ENCODE measurements at regions not wholly inside any gene's neighbourhood (a gene's known extent, or its start where the extent isn't known, plus 50 kb on each side); places are given as distances from the start of the nearest gene placed in this dataset.
"Not testable (repeated sequence)": the region's sequence is repeated elsewhere in the genome, so short reads cannot be mapped to it uniquely, and the experiment has no call there.

DNA sequence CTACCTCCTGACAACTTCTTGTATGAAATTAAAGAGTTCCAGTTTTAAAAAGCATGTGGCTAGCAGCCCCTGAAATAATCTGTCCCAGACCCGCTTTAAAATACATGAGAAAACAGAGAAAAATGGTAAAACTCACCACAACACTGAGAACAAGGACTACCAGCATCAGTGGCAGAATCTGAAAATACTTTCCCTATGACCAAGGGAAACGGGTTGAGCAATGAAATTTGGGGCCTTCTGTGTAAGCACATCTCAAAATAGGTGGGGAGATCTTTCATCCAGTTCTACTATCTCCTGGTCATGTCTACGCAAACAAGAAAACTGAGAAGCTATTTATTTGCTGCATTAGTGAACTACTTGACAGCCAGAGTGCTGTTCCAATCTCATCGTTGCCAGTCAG lies 172.3 kb downstream of the LNPK start:
- DNase-seq (ENCODE audit: low spot score): no peak

GRCh38 chr2:175827856-175828255 lies 174.2 kb downstream of the LNPK start:
- no peak for DNase-seq (ENCODE audit: low spot score)

GRCh38 chr2:175824243-175824642 lies 177.8 kb downstream of the LNPK start:
- DNase-seq (ENCODE audit: low spot score): no peak

DNA sequence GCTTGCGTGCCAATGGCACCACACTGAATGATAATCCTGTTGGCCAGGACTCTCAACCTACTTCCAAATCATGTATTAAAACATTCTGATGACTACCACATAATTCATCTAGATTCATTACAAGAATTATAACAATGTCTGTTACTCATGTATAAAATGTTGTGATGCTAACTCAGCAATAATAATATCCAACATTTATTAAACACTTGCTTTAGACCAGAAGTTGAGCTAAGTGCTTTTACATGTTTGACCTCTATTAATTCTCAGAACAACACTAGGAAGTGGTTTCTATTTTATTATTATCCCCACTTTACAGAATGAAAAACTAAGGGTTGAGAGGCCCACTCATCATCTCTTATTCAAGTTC lies 178.4 kb downstream of the LNPK start:
- DNase-seq (ENCODE audit: low spot score): no peak

GRCh38 chr2:175823002-175823706 lies 178.9 kb downstream of the LNPK start:
- DNase-seq (ENCODE audit: low spot score): no peak

DNA sequence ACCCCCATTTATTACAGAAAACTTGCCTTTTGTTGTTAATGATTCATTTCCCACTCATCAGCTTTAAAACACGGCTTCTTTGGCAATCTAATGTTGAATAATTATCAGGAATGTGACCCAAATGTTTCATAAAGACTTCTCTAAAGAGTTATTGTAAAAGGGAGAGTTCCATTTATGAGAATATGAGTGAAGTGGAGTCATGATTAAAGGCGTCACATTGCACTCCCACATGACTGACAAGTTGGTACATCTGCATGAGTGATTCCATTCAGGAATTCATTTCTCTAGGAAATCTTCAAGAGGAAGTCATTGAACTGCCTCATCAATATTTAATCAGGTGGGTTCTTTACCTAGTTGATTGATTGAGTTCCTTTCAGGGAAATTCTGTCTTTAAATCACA lies 184.8 kb downstream of the LNPK start:
- no peak for DNase-seq (ENCODE audit: low spot score)

GRCh38 chr2:175815537-175815936 lies 186.5 kb downstream of the LNPK start:
- DNase-seq (ENCODE audit: low spot score): no peak

DNA sequence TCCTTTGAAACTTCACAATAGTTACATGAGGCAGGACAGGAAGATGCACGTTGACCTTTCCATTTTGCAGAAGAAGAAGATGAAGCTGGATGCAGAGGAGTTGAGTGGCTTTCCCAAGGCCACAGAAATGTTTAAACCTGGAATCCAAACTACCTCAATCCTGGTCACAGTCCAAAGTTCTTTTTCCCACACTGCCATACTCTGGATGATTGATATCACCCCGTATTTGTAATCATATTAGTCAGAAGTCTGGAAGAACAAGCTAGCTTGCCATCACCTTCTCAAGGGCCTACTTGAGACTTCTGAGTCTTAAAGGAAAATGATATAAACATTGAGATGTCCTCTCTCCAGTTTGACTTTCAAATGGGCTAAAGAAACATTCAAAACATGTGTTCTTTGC lies 190.1 kb downstream of the LNPK start:
- no peak for DNase-seq (ENCODE audit: low spot score)

GRCh38 chr2:175808858-175809257 lies 193.2 kb downstream of the LNPK start:
- DNase-seq (ENCODE audit: low spot score): no peak

- DNase-seq (ENCODE audit: low spot score): no peak
Measured at GRCh38 chr2:175808078-175808477, 194.0 kb downstream of the LNPK start.

DNA sequence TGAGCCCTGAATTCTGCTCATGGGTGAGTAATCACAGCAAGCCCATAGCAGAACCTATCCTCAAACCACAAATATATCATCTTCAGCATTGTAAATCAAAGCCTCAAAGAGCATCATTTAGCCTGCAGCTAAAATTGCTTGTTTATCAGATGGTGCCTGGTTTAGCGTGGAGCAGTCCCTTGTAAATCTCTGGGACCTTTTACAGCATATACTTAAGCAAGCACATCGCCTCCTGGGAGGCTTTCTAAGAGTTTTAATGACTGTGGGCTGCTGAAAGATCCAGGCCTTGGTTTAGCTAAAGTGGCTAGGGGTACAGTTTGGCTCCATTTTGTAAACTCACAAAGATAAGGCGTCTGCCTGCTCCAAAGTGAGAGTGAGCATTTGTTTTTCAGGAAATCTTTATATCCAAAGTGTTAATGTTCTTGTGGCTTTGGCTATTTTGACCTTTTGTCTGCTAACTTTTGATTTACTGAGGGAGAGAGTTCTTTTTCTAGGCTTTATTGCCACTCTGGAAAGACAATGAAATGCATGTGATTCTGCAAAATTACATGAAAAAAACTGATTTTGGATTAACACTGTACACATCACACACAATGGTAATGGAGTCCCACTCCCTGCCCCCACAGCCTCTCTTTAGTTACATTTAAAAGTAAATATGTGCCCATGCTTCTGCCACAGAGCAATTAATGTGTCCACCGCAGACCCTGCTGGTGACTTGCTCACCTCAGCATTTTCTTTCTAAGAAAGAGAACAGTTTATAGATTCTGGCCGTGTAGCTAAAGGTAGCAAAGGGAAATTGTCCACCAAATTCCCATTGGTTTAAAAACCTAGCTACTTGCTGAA lies 194.8 kb downstream of the LNPK start:
- no peak for DNase-seq (ENCODE audit: low spot score)

DNA sequence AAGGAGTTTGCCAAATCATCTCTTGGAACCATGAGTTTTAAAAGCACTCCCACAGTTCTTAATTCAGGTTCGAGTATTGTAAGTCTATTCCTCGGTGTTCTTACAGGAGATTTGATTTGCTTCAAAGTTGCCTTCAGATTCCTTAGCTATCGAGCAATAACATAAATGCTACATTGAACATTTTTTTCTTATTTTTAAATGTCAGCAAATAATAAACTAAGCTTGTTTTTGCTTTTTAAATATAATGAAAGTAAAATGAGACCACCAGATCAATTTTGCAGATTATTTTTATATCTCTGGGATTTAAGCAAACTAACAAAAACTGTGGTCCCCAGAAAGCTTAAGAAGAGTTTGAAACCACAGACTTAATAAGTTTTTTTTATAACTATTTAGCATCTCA lies 195.5 kb downstream of the LNPK start:
- DNase-seq (ENCODE audit: low spot score): no peak

DNA sequence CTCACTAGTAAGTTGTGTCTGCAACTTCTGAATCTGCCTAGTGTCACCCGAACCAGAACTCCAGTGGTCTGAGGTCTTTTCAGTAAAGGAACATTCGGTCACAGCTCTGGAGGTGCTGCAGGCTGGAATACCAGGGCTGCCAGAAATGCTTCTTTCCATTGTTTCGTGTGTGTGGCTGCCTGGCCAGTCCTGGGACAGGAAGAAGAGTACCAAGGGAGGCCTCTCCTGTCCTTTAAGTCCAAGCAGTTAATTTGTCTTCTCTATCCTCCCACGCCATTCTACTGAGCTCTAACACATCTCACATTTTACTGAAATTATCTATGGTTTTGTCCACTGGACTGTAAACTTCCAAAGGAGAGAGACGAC lies 196.0 kb downstream of the LNPK start:
- no peak for DNase-seq (ENCODE audit: low spot score)

DNA sequence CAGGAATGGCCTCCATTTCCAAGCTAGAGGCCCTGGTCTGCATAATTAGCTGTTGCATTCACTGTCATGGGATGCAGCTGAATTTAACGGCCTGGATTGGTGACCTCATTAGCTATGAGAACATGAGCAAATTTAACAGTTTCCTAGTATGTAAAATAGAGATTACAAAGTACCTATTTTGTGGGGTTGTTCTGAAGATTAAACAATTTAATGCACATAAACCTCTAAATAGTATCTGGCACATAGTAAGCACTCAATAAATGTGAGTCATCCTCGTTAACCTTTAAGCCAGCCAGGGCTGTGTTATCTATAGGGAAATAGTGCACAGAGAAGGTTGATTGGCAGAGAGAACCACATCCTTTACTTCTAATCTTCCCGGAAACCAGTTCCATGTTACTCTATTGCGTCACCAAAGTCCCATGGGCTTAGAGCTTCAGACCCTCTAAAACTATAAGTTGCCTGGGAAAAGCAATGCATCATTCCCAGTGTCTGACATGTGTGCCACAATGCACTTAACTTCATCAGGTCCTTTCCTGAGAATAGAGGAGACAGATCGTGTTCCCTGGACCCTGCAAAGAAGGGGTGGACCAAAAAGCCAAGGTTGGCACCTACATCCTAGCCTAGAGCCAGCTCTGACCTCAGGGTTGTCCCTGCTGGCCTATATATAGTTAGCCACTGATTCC lies 196.5 kb downstream of the LNPK start:
- DNase-seq (ENCODE audit: low spot score): no peak

- no peak for DNase-seq (ENCODE audit: low spot score)
Measured at GRCh38 chr2:175804122-175804521, 197.9 kb downstream of the LNPK start.

- not testable (repeated sequence) for DNase-seq (ENCODE audit: low spot score)
Measured at GRCh38 chr2:175796422-175796821, 205.6 kb downstream of the LNPK start.

- DNase-seq (ENCODE audit: low spot score): no peak
Measured at GRCh38 chr2:175793648-175794047, 208.4 kb downstream of the LNPK start.

DNA sequence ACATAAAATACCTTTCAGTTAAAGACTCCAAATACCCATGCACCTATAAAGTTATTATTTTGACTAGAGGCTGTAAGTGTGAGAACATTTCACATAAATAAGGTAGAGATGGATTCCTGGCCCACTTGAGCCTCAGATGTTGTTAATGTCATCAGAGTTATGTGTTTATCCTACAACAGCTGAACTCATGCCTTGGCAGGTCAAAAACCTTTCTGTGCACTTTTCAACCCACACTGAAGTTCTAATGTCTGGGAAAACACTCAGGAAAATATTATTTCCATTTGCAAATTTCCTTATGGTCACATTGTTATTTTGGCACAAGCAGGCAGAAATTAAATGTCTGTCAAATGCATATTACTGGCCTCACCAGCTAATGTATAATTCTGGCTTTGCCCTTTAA lies 209.2 kb downstream of the LNPK start:
- no peak for DNase-seq (ENCODE audit: low spot score)

DNA sequence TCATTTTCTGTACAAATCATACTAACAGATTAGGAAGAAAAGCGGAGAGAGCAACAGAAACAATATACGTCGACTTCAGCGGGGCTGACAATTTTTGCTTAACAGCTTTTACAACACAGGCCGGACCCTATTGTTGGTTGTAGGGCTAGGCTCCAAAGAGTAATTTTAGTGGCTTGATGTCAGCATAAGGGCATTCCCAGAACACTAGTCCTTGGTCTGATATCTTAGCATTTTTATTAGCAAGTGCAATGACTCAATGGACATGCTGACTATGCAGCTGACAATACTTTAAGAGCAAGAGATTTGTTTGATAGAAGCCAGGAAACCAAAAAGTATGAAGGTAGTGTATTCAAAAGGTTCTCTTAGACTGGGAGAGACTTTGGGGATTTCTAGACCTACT lies 209.9 kb downstream of the LNPK start:
- DNase-seq (ENCODE audit: low spot score): no peak

GRCh38 chr2:175786471-175787124 lies 215.5 kb downstream of the LNPK start:
- no peak for DNase-seq (ENCODE audit: low spot score)

DNA sequence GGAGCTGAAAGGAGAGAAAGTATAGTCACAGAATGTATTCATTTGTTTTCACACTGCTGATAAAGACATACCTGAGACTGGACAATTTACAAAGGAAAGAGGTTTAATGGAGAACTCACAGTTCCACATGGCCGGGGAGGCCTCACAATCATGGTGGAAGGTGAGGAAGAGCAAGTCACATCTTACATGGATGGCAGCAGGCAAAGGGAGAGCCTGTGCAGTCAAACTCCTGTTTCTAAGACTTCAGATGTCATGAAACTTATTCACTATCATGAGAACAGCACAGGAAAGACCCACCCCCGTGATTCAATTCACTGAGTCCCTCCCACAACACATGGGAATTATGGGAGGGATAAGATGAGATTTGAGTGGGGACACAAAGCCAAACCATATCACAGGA lies 224.7 kb downstream of the LNPK start:
- DNase-seq (ENCODE audit: low spot score): not testable (repeated sequence)

- no peak for DNase-seq (ENCODE audit: low spot score)
Measured at GRCh38 chr2:175769200-175769599, 232.9 kb downstream of the LNPK start.

- DNase-seq (ENCODE audit: low spot score): no peak
Measured at GRCh38 chr2:175766880-175767279, 235.2 kb downstream of the LNPK start.
